PC-3 (cell line): ENCODE measurements at regions not wholly inside any gene's neighbourhood (a gene's known extent, or its start where the extent isn't known, plus 50 kb on each side); places are given as distances from the start of the nearest gene placed in this dataset.

Experiments used
- ATAC-seq: fragments of 200-7000 bp; cut with Tn5 transposase; 2 replicates; pipeline ENCODE4 v1.9.1; 2020; ENCODE audit warnings: mild to moderate bottlenecking, moderate library complexity
- BruUV-seq: library from RNA; stranded (reverse); fragments of 400-500 nt; replicated peaks from 2 replicates; lab custom pipeline; 2021; lab: Mats Ljungman, UMichigan
- CTCF ChIA-PET: fragments of 300-600 bp; sonication (Branson Sonifier 250); formaldehyde crosslinking; loops from one replicate; lab custom pipeline; 2022; ENCODE audit warnings: antibody characterized with exemption; lab: Charles Lee
- POLR2A ChIA-PET: fragments of 300-600 bp; sonication (Branson Sonifier 250); formaldehyde crosslinking; loops from one replicate; lab custom pipeline; 2022; ENCODE audit warnings: antibody characterized with exemption; ENCODE audit not compliant: unreplicated experiment; lab: Charles Lee
- DNase-seq: peaks from one replicate; pipeline ENCODE4 v3.0.0-alpha.2; 2015
- H2AFZ ChIP-seq: fragments of 300-600 bp; sonication (generic); 2 replicates; pipeline ENCODE4 v1.6.0; 2016; ENCODE audit warnings: antibody characterized with exemption, low read length
- H3F3A ChIP-seq: fragments of 300-600 bp; sonication (generic); one replicate; pipeline ENCODE4 v1.6.0; 2017; ENCODE audit warnings: antibody characterized with exemption, low read length, control low read depth, mild to moderate bottlenecking; ENCODE audit not compliant: unreplicated experiment
- H3K27ac ChIP-seq: fragments of 300-600 bp; sonication (generic); 2 replicates; pipeline ENCODE4 v1.5.1; 2016; ENCODE audit warnings: mild to moderate bottlenecking, low read length
- H3K27me3 ChIP-seq: fragments of 300-600 bp; sonication (generic); 2 replicates; pipeline ENCODE4 v1.6.1; 2016; ENCODE audit warnings: low read length, mixed read lengths
- H3K36me3 ChIP-seq: fragments of 300-600 bp; sonication (generic); 2 replicates; pipeline ENCODE4 v1.6.1; 2016; ENCODE audit warnings: low read depth, mixed run types, low read length, mixed read lengths
- H3K4me1 ChIP-seq: fragments of 300-600 bp; sonication (generic); 2 replicates; pipeline ENCODE4 v1.5.1; 2016; ENCODE audit warnings: low read length; ENCODE audit not compliant: insufficient read depth
- H3K4me2 ChIP-seq: fragments of 300-600 bp; sonication (generic); 2 replicates; pipeline ENCODE4 v1.6.0; 2016; ENCODE audit warnings: low read length
- H3K4me3 ChIP-seq: fragments of 300-600 bp; sonication (generic); 2 replicates; pipeline ENCODE4 v1.5.1; 2016; ENCODE audit warnings: mild to moderate bottlenecking, low read length, mixed read lengths
- H3K79me2 ChIP-seq: fragments of 300-600 bp; sonication (generic); 2 replicates; pipeline ENCODE4 v1.6.1; 2017; ENCODE audit warnings: low read length, mixed read lengths
- H3K9ac ChIP-seq: fragments of 300-600 bp; sonication (generic); 2 replicates; pipeline ENCODE4 v1.6.0; 2016; ENCODE audit warnings: mild to moderate bottlenecking, low read length
- H3K9me2 ChIP-seq: fragments of 300-600 bp; sonication (generic); replicated peaks from 2 replicates; pipeline ENCODE4 v1.6.1; 2016; ENCODE audit warnings: mixed run types, low read length, mixed read lengths
- H3K9me3 ChIP-seq: fragments of 300-600 bp; sonication (generic); 2 replicates; pipeline ENCODE4 v1.6.1; 2016; ENCODE audit warnings: low read length, mixed read lengths
- H4K20me1 ChIP-seq: fragments of 300-600 bp; sonication (generic); 2 replicates; pipeline ENCODE4 v1.6.1; 2016; ENCODE audit warnings: low read length, mixed read lengths
- CTCF ChIP-seq: fragments of 300-600 bp; sonication (generic); conservative IDR thresholded peaks from 2 replicates; pipeline ENCODE4 v1.5.1; 2017; ENCODE audit warnings: antibody characterized with exemption, low read depth, mild to moderate bottlenecking, low read length
- EZH2 ChIP-seq: fragments of 300-600 bp; sonication (generic); IDR thresholded peaks from one replicate; pipeline ENCODE4 v1.6.1; 2017; ENCODE audit warnings: antibody characterized with exemption, mild to moderate bottlenecking, low read length; ENCODE audit not compliant: unreplicated experiment
- EZH2phosphoT487 ChIP-seq: fragments of 300-600 bp; sonication (generic); IDR thresholded peaks from 2 replicates; pipeline ENCODE4 v1.6.1; 2018; ENCODE audit warnings: mild to moderate bottlenecking, antibody characterized with exemption, low read length, borderline replicate concordance
- intact Hi-C: fragments of 100-400 bp; cut with micrococcal nuclease; formaldehyde crosslinking; loops from 2 replicates; pipeline ENCODE4 v1.9.0; 2023

GRCh38 chr1:112267206-112267605 lies 128.8 kb upstream of the CTTNBP2NL start:
- Histone ChIP-seq H3K36me3 (no peaks in the 10 kb centered on the region), H3K4me2 (no peak overlapping the region), H3K27me3 (peaks cover 29% of the 10 kb centered on the region), H4K20me1 (no peaks in the 10 kb centered on the region), H3K9me2 (no peaks in the 10 kb centered on the region), H2AFZ (no peak overlapping the region), H3K4me3 (no peak overlapping the region), H3K9ac (no peak overlapping the region), H3K79me2 (no peaks in the 10 kb centered on the region), H3K27ac (no peak overlapping the region), H3K4me1 (peaks cover 9% of the 10 kb centered on the region; the same call in 1 of the 2 replicates), H3K9me3 (no peaks in the 10 kb centered on the region), H3F3A (no peaks in the 10 kb centered on the region)
- TF ChIP-seq EZH2 = no peak
- TF ChIP-seq EZH2phosphoT487 = no peak
- no peak for TF ChIP-seq CTCF
- DNase-seq (no peak), ATAC-seq (no peak)
- BruUV-seq = no TSS peak
- CTCF ChIA-PET = no interaction called here
- POLR2A ChIA-PET = no interaction called here
- intact Hi-C loops = no loop called here

GRCh38 chr1:112267929-112268328 lies 128.1 kb upstream of the CTTNBP2NL start:
- H3K4me1 ChIP-seq = peaks cover 8% of the 10 kb centered on the region; the same call in 1 of the 2 replicates
- H3K4me2 ChIP-seq = no peak overlapping the region
- H4K20me1 ChIP-seq = no peaks in the 10 kb centered on the region
- CTCF ChIA-PET = no interaction called here
- H3F3A ChIP-seq = no peaks in the 10 kb centered on the region
- H3K36me3 ChIP-seq = no peaks in the 10 kb centered on the region
- H3K9ac ChIP-seq = no peak overlapping the region
- intact Hi-C loops = no loop called here
- no peak for DNase-seq
- no peak for ATAC-seq
- BruUV-seq = no TSS peak
- no peak overlapping the region for H3K27ac ChIP-seq
- no peak overlapping the region for H2AFZ ChIP-seq
- POLR2A ChIA-PET = no interaction called here
- no peaks in the 10 kb centered on the region for H3K9me2 ChIP-seq
- no peaks in the 10 kb centered on the region for H3K9me3 ChIP-seq
- TF ChIP-seq EZH2 (no peak), EZH2phosphoT487 (no peak), CTCF (no peak)
- H3K27me3 ChIP-seq = peaks cover 29% of the 10 kb centered on the region
- H3K4me3 ChIP-seq = no peak overlapping the region
- H3K79me2 ChIP-seq = no peaks in the 10 kb centered on the region

DNA sequence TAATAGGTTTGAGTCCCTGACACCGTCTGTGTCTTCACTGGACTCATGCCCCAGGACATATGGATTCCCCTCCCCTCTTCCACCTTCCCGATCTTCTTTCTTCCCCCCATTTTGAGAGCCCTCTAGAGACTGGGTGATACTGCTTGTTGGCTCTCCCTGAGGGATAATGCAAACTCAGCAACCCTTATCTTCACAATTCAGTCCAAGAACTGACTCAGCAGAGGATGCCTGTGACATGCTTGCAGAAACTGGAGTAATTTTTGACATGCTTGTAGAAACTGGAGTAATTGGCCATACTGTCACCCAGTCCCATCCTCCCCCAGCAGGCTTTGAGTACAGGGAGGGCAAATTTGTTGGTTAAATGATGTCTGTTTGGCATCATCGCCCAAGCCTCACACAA lies 127.6 kb upstream of the CTTNBP2NL start:
- Histone ChIP-seq H3K27ac (no peak overlapping the region), H3K79me2 (no peaks in the 10 kb centered on the region), H4K20me1 (no peaks in the 10 kb centered on the region), H3K4me3 (no peak overlapping the region), H3K9ac (no peak overlapping the region), H2AFZ (no peak overlapping the region), H3K4me1 (0 out of 2 replicates have a peak, but pooled peaks cover 4% of the 10 kb centered on the region), H3F3A (no peaks in the 10 kb centered on the region), H3K9me2 (no peaks in the 10 kb centered on the region), H3K27me3 (peaks cover 29% of the 10 kb centered on the region), H3K4me2 (no peak overlapping the region), H3K36me3 (no peaks in the 10 kb centered on the region), H3K9me3 (no peaks in the 10 kb centered on the region)
- intact Hi-C loops = no loop called here
- ATAC-seq (no peak), DNase-seq (no peak)
- no TSS peak for BruUV-seq
- ChIA-PET POLR2A (no interaction called here), CTCF (no interaction called here)
- TF ChIP-seq CTCF (no peak), EZH2phosphoT487 (no peak), EZH2 (no peak)
